ENCODE measurements at regions not wholly inside any gene's neighbourhood (a gene's known extent, or its start where the extent isn't known, plus 50 kb on each side); places are given as distances from the start of the nearest gene placed in this dataset.

GRCh38 chr5:105677291-105677690 is 1993.4 kb downstream of the EFNA5 start:
- Histone ChIP-seq H3K27me3 (ENCODE audit: control insufficient read depth, insufficient read depth, low read length) (no peaks in the 10 kb centered on the region), H3K27ac (ENCODE audit: low read depth, low read length) (no peak overlapping the region), H3K4me3 (ENCODE audit: low read depth, low read length) (no peak overlapping the region), H3K9me3 (ENCODE audit: control insufficient read depth, insufficient read depth, low read length) (no peaks in the 10 kb centered on the region)
- ChIA-PET POLR2A (no interaction called here), CTCF (no interaction called here)
- no peak for DNase-seq (ENCODE audit: low read depth, low spot score)
- TF ChIP-seq, protein P1, sequence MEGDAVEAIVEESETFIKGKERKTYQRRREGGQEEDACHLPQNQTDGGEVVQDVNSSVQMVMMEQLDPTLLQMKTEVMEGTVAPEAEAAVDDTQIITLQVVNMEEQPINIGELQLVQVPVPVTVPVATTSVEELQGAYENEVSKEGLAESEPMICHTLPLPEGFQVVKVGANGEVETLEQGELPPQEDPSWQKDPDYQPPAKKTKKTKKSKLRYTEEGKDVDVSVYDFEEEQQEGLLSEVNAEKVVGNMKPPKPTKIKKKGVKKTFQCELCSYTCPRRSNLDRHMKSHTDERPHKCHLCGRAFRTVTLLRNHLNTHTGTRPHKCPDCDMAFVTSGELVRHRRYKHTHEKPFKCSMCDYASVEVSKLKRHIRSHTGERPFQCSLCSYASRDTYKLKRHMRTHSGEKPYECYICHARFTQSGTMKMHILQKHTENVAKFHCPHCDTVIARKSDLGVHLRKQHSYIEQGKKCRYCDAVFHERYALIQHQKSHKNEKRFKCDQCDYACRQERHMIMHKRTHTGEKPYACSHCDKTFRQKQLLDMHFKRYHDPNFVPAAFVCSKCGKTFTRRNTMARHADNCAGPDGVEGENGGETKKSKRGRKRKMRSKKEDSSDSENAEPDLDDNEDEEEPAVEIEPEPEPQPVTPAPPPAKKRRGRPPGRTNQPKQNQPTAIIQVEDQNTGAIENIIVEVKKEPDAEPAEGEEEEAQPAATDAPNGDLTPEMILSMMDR (IDR thresholded peaks at IDR 0.05; ENCODE audit: low read depth, low read length) = no peak

GRCh38 chr5:105670596-105670995 is 2000.1 kb downstream of the EFNA5 start:
- Histone ChIP-seq H3K4me3 (ENCODE audit: low read depth, low read length) (no peak overlapping the region), H3K27ac (ENCODE audit: low read depth, low read length) (no peak overlapping the region), H3K27me3 (ENCODE audit: control insufficient read depth, insufficient read depth, low read length) (no peaks in the 10 kb centered on the region), H3K9me3 (ENCODE audit: control insufficient read depth, insufficient read depth, low read length) (no peaks in the 10 kb centered on the region)
- TF ChIP-seq, protein P1 (IDR thresholded peaks at IDR 0.05; ENCODE audit: low read depth, low read length) = no peak
- DNase-seq (ENCODE audit: low read depth, low spot score) = no peak
- CTCF ChIA-PET = no interaction called here
- POLR2A ChIA-PET = no interaction called here

DNA sequence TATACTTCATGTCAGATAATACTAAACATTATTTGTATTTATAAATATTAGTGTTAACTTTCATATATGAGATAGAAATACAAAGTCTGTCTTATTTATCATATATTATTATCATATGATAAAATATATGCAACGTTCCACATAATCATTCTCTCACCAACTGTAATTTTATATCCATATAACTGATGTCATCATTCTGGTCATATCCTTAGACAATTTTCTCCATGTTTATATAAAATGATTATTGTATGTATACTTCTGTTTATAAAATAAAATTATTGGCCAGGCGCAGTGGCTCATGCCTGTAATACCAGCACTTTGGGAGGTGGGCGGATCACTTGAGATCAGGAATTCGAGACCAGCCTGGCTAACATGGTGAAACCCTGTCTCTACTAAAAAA is 2007.1 kb downstream of the EFNA5 start:
- TF ChIP-seq, protein P1 (IDR thresholded peaks at IDR 0.05; ENCODE audit: low read depth, low read length) = no peak
- H3K27ac ChIP-seq (ENCODE audit: low read depth, low read length) = no peak overlapping the region

DNA sequence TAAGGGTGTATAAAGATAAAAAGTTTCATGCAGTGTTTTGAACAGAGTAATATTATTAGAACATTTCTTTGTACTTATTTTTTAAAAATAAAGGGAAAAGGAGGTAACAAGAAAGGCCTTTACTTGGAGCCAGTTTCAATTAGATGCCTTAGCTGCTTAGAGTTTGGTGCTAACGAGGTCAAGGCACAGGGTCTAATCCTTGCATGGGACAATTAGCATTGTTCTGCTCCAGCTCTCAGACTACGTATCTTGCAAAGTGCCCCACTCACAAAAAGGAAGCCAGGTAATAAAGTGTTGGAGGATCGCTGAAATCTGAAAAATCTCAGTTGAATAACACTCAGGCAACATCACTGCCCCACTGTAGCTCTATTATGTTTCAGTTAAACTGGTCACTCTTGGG is 2011.3 kb downstream of the EFNA5 start:
- H3K27ac ChIP-seq (ENCODE audit: low read depth, low read length) = no peak overlapping the region
- CTCF ChIA-PET = no interaction called here
- TF ChIP-seq, protein P1 (IDR thresholded peaks at IDR 0.05; ENCODE audit: low read depth, low read length) = no peak
- DNase-seq (ENCODE audit: low read depth, low spot score) = no peak
- POLR2A ChIA-PET = no interaction called here
- no peak overlapping the region for H3K4me3 ChIP-seq (ENCODE audit: low read depth, low read length)
- H3K9me3 ChIP-seq (ENCODE audit: control insufficient read depth, insufficient read depth, low read length) = no peaks in the 10 kb centered on the region
- no peaks in the 10 kb centered on the region for H3K27me3 ChIP-seq (ENCODE audit: control insufficient read depth, insufficient read depth, low read length)

More for the DNA sequence above, 2007.1 kb downstream of the EFNA5 start:
- CTCF ChIA-PET = no interaction called here
- DNase-seq (ENCODE audit: low read depth, low spot score) = no peak
- POLR2A ChIA-PET = no interaction called here
- Histone ChIP-seq H3K9me3 (ENCODE audit: control insufficient read depth, insufficient read depth, low read length) (no peaks in the 10 kb centered on the region), H3K4me3 (ENCODE audit: low read depth, low read length) (no peak overlapping the region), H3K27me3 (ENCODE audit: control insufficient read depth, insufficient read depth, low read length) (no peaks in the 10 kb centered on the region)

GRCh38 chr5:105640328-105640727 is 2030.4 kb downstream of the EFNA5 start:
- H3K9me3 ChIP-seq (ENCODE audit: control insufficient read depth, insufficient read depth, low read length) = peaks cover 9% of the 10 kb centered on the region; the same call in 1 of the 2 replicates
- POLR2A ChIA-PET = no interaction called here
- TF ChIP-seq, protein P1 (IDR thresholded peaks at IDR 0.05; ENCODE audit: low read depth, low read length) = no peak
- no peak for DNase-seq (ENCODE audit: low read depth, low spot score)
- no peak overlapping the region for H3K4me3 ChIP-seq (ENCODE audit: low read depth, low read length)
- H3K27me3 ChIP-seq (ENCODE audit: control insufficient read depth, insufficient read depth, low read length) = no peaks in the 10 kb centered on the region
- H3K27ac ChIP-seq (ENCODE audit: low read depth, low read length) = no peak overlapping the region
- CTCF ChIA-PET = no interaction called here
